ENCODE measurements at regions not wholly inside any gene's neighbourhood (a gene's known extent, or its start where the extent isn't known, plus 50 kb on each side); places are given as distances from the start of the nearest gene placed in this dataset.

GRCh38 chr7:41579961-41580935 is 122.6 kb downstream of the INHBA start:
- TF ChIP-seq POLR2A (IDR thresholded peaks at IDR 0.05) = no peak
- TF ChIP-seq CTCF (IDR thresholded peaks at IDR 0.05) = no peak

Data from right lobe of liver (tissue), 4 donors.